ENCODE measurements at regions not wholly inside any gene's neighbourhood (a gene's known extent, or its start where the extent isn't known, plus 50 kb on each side); places are given as distances from the start of the nearest gene placed in this dataset.

DNA sequence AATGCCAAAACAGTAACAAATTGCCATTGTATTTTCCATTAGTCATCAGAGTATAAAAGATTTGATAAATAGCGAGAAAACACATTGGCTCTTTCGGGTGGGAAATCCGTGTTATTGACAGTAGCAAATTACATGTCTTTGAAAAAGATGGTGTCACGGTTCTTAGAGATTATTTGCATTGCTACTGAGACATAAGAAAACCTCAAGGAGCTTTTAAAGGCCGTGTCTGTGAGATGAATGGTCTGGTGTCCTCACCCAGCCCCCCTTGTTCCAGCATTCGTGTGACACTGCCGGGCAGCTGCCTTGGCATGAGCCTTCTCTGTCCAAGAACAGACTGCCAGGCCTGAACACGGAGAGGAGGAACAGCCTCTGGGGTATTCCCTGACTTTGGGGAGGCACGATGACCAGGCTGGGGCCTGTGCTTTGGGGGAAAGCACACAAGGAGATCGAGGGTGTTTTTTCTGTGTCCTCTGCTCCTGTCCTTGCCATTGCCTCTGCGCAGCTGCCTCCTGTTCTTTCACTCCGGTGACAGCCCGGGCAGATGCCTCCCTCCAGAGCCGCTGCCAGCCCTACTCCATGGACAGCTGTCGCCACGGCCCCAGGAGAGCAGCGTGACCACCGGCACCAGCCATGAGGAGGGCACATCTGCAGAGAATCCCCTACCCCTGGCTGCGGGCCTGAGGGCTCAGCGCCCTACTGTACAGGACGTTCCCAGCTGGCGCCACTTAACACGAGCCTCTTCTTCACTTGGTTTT lies 167.7 kb upstream of the CDYL start:
- no peak for DNase-seq (ENCODE audit: low spot score)
- no peak for ATAC-seq (ENCODE audit: low FRiP score)
- TF ChIP-seq, protein P1, sequence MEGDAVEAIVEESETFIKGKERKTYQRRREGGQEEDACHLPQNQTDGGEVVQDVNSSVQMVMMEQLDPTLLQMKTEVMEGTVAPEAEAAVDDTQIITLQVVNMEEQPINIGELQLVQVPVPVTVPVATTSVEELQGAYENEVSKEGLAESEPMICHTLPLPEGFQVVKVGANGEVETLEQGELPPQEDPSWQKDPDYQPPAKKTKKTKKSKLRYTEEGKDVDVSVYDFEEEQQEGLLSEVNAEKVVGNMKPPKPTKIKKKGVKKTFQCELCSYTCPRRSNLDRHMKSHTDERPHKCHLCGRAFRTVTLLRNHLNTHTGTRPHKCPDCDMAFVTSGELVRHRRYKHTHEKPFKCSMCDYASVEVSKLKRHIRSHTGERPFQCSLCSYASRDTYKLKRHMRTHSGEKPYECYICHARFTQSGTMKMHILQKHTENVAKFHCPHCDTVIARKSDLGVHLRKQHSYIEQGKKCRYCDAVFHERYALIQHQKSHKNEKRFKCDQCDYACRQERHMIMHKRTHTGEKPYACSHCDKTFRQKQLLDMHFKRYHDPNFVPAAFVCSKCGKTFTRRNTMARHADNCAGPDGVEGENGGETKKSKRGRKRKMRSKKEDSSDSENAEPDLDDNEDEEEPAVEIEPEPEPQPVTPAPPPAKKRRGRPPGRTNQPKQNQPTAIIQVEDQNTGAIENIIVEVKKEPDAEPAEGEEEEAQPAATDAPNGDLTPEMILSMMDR (IDR thresholded peaks at IDR 0.05), result no peak

DNA sequence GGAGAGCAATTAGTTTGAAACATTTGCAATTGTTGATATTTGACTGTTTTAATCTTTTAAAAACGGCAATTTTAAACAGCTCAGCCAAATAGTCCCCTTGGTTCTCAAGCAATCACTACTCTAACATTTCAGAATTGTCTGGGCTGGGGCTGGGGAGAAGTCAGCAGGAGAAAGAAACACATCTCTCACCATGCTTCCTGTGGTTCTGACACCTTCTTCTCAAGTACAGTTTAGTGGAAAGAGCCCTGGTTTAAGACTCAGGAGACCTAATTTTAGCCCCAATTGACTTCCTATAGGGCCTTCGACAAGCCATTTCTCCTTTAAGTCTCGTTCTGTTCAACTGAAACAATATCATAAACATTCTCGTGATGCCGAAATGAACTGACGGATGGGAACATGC lies 168.4 kb upstream of the CDYL start:
- TF ChIP-seq, protein P1 (IDR thresholded peaks at IDR 0.05), result no peak
- ATAC-seq (ENCODE audit: low FRiP score), result no peak

DNA sequence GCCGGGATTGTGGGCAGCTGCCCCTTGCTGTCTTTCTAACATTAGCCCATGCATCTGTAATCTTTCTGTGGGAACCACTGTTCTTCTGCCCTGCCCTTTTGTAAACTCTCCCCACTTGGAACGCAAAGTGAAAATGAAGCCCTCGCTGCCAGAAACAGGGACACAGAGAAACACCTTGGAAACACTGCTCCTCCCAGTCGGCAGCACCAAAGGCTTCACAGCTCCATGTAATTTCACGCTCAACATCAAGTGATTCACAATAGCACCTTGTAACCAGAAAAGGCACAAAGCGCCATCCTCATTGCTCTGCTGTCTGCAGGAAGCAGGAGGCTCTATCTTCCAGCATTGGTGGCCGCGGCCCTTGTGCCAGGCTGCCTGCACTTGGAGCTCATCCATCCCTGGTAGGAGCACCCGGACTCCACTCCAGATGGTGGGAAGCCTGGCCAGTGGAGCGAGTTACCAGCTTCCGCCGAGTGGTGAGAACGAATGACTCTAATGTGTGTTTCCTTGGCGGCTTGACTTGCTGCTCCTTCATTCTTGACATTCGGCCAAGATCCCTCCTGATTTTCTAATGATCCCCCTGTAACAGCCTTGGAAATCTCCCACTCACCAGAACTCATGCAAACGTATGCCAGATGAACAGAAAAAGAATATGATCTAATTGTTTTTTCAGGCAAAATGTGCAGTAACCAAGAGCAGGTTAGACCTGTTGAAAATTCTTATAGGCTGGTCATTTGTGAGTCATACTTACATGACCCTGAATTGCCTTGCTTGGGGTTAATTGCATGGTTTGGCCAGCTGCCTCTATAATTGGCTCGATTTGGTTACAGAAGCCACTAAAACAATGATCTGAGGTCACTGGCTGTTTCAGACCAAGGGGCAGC lies 169.1 kb upstream of the CDYL start:
- ATAC-seq (ENCODE audit: low FRiP score), result peak; percentile 57
- TF ChIP-seq, protein P1 (IDR thresholded peaks at IDR 0.05), result no peak
- no peak for DNase-seq (ENCODE audit: low spot score)

More for the DNA sequence above, 168.4 kb upstream of the CDYL start:
- no peak for DNase-seq (ENCODE audit: low spot score)

DNA sequence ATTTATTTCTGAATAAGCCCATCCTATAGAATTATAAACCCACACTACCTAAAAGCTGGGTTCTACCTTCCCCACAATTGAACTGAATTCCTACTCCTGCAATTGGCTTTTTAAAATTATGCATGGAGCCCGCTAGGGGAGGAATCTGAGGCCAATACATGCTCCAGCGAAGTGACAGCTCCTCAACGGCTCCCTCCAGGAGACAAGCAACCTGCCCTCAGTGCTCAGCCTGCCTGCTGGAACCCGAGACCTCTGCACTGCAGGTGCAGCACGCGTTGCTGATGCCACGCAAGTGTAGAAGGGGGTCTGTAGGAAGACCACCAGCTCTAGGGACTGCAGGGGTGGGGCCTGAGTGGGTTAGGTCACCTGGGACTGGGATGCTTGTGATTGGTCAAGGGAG lies 170.2 kb upstream of the CDYL start:
- ATAC-seq (ENCODE audit: low FRiP score) (no peak), DNase-seq (ENCODE audit: low spot score) (no peak)
- TF ChIP-seq, protein P1 (IDR thresholded peaks at IDR 0.05), result no peak

DNA sequence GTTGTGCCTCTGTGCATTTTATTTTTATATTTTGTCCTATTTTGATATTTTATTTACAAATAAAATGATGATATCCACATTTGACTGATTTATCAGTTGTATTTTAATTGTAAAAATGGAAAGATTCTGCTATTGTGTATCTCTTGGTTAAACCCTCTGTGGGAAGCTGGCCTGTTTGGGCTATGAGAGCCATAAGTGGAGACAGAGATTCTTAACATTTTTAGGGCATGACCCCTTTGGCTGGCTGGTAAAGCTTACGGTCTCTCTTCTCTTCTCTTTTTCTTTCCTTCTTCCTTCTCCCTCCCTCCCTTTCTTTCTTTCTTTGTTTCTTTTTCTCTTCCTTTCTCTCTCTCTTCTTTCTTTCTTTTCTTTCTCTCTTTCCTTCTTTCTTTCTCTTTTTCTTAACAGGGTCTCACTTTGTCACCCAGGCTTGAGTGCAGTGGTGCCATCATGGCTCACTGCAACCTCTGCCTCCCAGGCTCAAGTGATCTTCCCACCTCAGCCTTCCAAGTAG lies 172.3 kb upstream of the CDYL start:
- TF ChIP-seq, protein P1 (IDR thresholded peaks at IDR 0.05), result no peak
- no peak for DNase-seq (ENCODE audit: low spot score)
- no peak for ATAC-seq (ENCODE audit: low FRiP score)

DNA sequence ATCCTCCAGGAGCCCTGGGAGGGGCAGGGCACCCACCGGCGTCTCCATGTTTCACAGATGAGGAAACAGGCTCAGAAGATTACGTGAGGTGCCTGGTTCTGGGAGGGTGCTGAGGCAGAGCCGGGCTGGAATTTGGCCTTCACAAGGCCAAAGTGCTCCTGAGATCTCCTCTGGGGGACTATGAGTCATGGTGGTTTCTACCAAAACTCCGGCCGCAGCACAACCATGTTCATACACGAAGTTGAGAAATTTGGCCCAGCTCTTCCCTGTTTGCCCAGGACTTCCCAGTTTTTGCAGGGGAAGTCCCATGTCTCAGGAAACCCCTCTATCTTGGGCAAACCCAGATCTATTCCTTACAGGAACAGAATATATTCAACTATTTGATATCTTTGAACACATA lies 172.9 kb upstream of the CDYL start:
- DNase-seq (ENCODE audit: low spot score), result no peak
- TF ChIP-seq, protein P1 (IDR thresholded peaks at IDR 0.05), result no peak
- peak; percentile 81 for ATAC-seq (ENCODE audit: low FRiP score)
